CD4-positive, alpha-beta T cell treated with Interleukin-6 at 100 ng/mL for 8 hours (primary cell): ENCODE measurements at regions not wholly inside any gene's neighbourhood (a gene's known extent, or its start where the extent isn't known, plus 50 kb on each side); places are given as distances from the start of the nearest gene placed in this dataset.
"Not testable (repeated sequence)": the region's sequence is repeated elsewhere in the genome, so short reads cannot be mapped to it uniquely, and the experiment has no call there.

ENCODE experiments used
- DNase-seq: peaks from one replicate; pipeline ENCODE4 v3.0.0-alpha.2; 2020; ENCODE audit warnings: mixed read lengths, low spot score

DNA sequence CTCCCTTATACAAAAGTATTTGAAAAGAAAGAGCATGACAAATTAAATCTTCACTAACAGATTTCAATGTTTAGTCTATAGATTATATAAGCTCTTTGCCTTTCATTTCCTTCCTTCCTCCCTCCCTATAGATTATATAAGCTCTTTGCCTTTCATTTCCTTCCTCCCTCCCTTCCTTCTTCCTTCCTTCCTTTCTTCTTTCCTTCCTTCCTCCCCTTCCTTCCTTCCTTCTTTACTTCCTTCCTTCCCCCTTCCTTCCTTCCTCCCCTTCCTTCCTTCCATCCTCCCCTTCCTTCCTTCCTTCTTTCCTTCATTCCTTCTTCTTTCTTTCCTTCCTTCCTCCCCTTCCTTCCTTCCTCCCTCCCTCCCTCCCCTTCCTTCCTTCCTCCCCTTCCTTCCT lies 209.8 kb upstream of the CBLB start:
- no peak for DNase-seq

DNA sequence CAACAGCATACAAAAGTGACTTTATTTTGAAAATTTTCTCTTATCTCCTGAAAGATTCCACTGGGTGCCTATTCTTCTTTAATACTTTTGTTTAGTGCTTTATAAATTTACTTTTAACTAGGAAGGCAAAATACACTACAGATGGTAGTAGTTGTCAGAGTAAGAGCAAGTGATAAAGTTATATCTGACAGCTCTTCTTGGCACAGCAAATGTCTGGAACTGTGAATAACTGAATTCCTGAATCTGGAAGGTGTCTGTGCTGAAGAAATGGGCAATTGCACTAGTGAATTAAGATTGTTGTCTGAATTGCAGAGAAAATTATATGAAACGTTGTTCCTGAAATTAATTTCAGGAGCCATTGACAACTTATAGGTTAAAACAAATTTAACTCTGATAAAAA lies 213.8 kb upstream of the CBLB start:
- DNase-seq, result no peak

DNA sequence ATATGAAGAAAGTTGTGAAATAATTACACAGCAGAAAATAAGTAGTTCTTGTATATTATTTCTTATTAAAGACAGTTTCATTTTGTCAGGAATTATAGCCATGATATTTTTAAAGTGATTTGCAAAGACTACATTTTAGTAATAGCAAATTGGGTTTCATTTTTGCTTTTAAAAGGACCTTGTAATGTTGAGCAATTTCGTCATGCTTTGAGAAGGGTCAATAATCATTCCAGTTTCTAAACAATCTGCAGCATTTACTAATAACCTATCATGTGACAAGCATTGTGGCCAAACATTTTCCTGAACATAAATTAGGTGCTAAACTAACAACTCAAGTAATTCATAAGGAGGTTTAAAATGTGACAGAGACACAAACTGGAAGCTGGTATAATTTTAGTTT lies 214.4 kb upstream of the CBLB start:
- no peak for DNase-seq

DNA sequence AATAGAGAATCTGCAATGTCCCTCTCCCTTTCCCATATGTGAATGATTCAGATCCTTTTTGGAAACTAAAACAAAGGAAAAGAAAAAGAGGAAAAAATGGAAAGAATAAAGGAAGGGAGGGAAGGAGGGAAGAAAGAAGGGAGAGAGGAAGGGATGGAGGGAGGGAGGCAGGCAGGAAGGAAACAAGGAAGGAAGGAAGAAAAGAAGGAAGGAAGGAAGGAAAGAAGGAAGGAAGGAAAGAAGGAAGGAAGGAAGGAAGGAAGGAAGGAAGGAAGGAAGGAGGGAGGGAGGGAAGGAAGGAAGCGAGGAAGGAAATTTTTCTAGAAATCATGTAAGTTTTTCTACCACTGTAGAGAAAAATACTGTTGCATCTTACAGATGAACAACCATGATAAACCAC lies 215.0 kb upstream of the CBLB start:
- DNase-seq, result no peak

DNA sequence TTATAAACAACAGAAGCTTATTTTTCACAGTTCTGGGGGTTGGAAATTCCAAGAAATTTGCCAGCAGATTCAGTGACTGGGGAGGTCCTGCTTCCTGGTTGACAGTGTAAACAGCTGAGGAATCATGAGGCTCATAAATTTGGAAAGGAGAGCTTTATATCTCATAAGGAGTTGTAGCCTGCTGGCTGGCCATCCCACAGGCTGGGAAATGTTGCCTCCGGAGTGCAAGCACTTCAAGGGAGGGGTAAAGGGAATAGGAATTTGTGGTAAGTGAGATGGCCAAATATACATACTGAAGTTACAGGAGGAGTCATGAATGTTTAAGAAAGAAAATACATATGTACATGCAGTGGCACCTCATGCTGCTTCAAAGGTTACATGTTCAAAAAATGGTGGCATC lies 217.2 kb upstream of the CBLB start:
- DNase-seq, result no peak

DNA sequence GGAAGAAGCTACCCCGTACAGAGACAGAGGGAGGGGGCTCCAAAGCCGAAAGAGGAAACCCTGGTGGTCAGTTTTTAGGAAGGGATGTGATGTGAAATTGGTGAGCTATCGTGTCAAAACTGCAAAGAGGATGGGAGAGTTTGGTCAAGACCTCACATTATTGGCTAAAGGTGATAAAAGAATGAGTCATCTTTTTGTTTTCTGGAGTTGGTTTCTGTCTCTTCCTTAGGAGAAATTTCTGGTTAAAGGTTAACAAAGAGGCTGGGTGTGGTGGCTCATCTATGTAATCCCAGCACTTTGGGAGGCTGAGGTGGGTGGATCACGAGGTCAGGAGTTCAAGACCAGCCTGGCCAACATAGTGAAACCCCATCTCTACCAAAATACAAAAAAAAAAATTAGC lies 217.8 kb upstream of the CBLB start:
- no peak for DNase-seq

DNA sequence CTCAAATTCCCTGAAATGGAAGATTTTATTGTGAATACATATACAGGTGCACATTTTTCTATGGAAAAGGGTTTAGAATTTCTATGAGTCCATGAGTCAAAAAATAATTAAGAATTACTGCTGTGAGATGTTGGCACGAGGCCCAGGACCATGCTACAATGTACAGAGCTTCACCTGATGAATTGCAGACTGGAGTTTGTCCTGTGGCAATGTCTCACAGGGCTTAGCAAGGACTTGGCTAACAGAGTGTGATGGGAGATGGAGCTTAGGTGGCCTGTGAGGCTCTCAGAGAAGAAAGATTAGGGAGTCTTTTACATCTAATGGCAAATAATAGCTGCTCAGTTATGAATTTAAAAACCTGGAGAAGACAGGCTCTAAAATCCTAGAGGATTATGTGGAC lies 219.5 kb upstream of the CBLB start:
- DNase-seq, result no peak

DNA sequence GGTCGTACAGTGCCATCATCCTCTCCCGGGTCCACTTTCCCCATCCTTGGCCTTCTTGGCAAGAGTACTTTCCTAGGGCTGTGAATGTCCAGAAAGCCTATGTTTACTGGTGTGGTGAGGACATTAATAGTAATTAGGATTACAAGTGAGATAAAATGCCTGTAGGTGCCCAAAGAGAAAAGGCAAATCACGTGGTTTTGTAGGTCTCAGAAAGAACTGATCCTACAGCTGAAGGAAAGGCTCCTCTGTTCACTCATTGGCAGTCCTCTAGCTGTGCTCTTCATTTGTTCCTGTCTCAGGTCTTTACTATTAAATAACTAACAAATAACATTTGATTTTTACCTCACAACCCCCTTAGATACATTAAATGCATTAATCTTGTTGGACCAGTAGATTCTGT lies 220.1 kb upstream of the CBLB start:
- no peak for DNase-seq

DNA sequence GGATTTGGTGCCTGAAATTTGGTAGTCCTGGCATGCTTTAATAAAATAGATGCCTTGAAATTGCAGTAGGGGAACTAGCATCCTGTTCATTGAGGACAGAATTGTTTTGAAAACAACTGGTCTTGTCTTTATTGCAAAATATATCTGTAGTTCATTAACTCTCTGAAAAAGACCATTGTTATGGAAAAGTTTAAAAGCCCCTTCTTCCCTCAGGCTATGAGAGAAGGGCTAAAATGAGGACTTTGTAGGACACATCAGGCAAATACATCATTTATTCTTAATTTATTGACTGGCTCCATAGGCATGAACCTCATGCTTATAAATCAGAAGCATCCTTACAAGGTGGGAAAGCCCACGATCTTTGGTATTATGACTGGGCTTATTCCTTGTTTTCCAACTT lies 221.0 kb upstream of the CBLB start:
- no peak for DNase-seq

DNA sequence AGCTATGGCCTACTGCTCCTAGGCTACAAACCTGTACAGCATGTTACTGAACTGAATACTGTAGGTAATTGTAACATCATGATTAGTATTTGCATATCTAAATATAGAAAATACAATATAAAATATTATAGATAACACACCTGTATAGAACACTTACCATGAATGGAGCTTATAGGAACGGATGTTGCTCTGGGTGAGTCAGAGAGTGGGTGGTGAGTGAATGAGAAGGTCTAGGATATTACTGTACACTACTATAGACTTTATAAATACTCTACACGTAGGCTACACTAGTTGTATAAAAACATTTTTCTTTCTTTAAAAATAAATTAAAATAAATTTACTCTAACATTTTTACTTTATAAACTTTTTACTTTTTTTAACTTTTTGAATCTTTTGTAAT lies 224.0 kb upstream of the CBLB start:
- DNase-seq, result no peak

DNA sequence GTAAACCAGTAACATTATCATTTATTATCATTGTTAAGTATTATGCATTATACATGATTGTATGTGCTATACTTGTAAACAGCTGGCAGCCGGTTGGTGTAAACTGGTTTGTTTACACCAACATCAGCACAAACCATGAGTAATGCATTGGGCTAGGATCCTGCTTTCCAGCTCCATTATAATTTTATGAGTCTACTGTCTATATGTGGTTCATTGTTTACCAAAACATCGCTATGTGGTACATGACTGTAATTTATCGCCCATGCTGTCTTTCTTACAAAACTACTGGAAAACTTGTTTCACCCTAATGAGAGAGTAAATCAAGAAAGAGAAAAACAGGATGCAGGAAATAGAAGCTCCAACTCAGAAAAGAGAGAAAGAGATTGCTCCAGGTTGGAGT lies 224.8 kb upstream of the CBLB start:
- DNase-seq, result no peak

DNA sequence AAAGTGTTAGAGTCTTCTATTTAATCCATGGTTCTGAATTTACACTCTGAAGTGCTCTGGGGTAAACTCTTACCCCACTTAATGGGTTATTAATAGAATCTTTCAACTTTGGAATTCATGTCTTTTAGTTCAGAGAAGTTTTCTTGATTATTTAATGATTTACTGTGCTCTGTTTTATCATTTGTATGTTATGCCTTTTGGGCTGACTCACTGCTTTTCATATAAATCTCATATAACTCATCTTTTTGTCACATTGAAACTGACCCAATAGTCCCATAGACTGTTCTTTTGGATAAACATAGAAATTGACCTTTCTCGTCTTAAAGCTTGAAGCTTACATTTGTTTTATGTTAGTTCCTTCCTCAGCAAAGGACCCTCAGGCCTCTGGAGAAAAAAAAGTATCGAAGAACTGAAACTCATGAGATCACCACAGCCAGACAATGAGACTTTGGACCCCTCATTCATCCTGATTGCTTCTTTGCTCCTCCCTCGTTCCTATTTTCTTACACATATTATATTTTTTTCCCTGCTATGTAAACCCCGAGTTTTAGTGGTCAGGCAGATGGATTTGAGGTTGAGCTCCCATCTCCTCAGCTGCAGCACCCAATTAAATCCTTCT lies 229.1 kb upstream of the CBLB start:
- no peak for DNase-seq

DNA sequence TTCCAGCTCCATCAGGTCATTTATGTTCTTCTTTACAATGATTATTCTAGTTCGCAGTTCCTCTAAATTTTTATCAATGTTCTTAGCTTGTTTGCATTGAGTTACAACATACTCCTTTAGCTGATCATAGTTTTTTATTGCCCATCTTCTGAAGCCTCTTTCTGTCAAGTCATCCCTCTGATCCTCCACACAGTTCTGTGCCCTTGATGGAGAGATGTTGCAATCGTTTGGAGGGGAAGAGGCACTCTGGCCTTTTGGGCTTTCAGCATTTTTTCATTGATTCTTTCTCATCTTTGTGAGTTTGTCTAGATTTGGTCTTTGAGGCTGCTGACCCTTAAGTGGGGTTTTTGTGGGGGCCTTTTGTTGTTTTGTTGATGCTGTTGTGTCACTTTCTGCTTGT lies 234.6 kb upstream of the CBLB start:
- no peak for DNase-seq

DNA sequence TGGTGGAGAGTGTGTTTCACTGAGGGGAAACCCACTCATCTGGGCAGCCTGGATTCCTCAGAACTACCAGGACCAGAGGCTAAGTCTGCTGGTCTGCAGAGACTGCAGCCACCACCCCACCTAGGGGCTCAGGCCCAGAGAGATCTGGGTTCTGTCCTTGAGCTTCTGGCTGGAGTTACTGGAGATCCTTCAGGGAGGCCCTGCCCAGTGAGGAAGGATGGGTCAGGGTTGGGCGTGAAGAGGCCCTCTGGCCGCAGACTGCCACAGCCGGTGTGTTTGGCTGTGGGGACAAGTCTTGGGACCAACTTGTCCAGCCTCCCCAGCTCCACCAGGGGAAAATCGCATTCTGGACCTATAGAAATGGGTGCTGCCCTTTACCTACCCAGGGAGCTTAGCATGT lies 235.3 kb upstream of the CBLB start:
- DNase-seq, result no peak

DNA sequence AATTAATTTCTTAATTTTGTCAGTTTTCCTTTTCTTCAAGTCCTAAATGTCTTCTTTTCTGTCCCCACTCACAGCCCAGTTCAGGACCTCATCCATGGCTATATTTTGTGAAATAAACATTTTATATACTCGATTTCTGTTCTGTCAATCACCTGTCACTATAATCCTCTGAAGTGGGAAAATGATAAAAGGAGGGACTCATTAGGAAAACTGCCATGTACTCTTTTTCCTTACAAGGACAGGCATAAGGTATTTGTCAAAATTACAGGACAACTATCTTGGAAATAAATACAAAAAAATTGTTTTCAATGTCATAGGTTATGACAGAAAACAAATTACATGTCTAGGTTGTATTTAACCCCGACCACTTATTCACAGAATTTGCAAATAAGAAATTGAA lies 240.1 kb upstream of the CBLB start:
- no peak for DNase-seq

DNA sequence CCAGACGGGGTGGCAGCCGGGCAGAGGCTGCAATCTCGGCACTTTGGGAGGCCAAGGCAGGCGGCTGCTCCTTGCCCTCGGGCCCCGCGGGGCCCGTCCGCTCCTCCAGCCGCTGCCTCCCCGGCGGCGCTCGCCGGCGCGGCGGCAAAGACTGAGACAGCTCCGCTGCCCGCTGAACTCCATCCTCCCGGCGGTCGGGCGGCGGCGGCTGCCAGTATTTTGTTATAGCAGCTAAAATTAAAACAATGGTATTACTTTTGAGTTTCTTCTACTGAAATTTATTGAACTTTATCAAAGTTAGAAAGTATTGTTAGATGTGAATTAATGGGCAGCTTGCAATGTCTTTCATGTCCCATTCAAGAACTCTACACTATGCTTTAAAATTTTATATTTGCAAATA lies 243.7 kb upstream of the CBLB start:
- not testable (repeated sequence) for DNase-seq

DNA sequence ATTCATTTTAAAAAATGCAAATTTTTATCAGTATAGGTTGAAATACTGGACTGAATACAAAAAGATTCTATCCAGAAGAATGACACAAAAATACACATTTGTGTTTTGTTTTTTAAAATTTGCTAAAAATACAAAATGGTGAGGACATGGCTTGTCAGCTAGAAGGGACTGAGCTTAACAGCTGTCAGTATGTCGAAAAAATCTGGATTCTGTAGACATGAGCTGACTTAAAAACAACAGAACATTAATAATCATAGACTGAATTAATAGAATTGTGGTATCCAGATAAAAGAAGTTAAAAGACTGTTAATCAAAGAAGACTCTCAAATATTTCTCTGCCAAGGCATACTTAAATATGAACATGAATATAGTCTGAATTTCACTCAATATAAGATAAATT lies 244.9 kb upstream of the CBLB start:
- DNase-seq, result no peak

DNA sequence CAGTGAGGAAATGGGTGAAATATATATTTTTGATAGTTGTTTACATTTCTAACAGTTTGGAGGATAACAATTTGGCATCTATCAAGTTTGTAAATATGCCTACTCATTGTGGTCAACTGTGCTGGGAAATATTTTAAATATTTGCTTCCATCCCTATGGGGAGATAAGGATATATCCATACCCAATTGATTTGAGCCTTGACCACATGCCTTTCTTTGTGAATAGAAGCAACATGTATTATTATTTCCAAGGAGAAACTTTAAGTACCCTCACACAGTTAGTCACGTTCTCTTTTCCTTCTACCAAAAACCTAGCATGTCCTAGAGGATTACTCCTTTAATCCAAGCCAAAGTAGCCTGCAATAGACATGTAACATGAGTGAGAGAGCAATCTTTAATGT lies 245.4 kb upstream of the CBLB start:
- no peak for DNase-seq

DNA sequence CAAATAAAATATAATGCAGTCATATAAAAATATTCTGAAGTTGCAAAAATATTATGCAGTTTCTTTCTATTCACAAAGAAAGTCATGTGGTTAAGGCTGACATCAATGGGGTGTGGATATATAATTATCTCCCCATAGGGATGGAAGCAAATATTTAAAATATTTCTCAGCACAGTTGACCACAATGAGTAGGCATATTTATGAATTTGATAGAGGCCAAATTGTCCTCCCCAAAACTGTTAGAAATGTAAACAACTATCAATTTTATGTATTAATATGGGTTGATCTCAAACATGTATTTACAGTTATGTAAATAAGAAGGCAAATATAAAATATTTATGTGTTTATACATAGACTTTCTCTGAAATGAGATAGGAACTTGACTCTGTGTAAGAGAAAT lies 246.0 kb upstream of the CBLB start:
- DNase-seq, result no peak

DNA sequence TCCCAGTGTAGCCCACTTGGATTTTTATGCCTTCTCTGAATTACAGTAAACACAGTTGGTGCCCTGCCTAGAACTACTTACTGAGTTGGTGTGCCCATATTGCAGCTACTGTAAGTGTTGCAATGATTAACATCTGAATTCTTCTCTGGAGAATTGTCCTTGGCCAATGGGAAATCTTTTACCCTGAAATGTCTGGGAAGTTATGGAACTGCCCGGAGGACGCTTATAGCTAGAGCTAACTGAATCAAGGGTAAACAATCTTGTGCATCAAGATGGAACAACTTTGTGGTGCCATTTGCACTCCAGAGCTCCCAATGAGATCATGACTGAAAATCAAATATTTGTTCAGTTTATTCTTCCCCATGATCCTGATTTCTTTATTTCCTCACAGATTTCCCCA lies 246.7 kb upstream of the CBLB start:
- no peak for DNase-seq

DNA sequence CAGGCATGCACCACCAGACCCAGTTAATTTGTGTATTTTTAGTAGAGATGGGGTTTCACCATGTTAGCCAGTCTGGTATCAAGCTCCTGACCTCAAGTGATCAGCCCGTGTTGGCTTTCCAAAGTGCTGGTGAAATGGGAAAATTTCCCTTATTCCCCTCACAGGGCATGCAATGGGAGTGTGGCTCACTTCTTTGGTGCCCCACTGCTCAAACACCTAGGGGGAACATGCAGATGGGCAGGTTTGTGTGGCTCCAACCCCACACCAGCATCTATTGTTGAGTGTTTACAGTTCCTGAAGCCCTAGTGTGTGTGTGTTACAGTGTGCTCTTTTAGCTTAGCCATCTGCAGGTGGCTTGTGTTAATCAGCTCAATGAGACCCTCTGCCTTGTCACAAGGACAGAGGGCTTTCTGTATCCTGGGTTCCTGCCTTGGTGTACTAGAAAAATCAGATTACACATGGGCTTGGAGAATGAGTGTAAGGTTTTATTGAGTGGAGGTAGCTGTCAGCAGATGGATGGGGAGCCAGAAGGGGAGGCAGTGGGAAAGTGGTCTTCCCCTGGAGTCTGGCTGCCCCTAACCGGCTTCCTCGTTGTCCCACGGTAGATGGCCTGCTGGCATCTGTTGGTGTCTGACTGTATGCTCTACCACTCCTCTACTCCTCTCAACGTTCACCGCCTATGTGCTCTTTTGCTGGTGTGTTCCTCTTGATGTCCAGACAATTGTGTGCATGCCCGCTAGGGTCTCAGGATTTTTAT lies 248.1 kb upstream of the CBLB start:
- no peak for DNase-seq

DNA sequence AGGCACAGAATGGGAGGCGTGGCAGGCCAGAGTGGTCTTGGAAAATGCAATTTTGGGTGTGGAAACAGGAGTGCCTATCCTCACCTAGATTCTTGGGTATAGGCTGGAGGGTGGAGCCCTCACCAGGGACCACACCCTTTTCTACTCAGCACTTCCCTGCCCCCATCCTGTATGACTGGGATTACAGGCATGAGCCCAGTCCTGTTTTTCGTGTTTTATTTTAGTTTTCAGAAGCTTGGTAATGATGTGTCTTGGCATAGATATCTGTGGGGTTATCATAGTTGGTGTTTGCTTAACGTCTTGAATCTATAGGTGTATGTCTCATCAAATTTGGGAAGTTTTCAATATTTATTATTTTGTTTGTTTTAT lies 248.7 kb upstream of the CBLB start:
- DNase-seq, result no peak

DNA sequence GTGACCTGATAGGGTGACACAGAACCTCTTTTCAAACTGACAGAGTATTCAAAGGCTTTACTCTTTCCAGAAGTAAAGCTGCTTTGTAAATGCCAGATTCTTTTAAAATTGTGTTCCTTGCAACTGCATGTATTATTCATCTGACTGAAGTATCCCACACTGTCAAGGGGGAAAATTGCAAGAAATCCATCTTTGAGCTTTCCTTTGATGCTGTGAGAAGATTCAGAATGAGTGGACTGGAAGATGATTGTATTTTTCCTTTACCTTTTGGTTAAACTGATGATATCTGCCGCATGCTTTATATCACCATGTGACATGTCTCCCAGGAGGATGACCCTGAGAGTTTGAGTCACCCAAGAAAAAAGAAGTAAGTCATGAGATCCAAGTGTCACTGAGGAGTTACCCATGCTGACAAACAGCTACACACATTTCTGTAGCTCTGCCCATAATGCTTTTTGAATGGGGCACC lies 250.8 kb upstream of the CBLB start:
- no peak for DNase-seq

DNA sequence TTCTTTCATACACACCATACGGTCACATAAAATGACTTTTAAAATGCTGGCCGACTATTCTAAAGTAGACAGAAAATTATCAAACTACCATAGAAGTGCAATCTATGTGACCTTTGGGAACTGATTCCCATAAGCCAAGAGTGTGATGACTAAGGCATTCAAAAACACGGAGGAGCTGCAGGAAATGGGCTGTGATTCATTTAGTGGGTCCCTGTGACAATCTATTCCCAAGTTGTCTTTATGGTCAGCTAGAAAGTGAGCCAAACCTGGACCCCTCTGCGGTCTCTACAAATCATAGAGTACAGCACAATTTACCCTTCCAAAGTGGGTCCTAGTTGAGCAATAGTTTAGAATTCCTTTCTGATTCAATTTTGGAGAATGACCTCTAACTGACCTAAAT lies 251.5 kb upstream of the CBLB start:
- DNase-seq, result no peak
